NCI-H82 treated with DMSO at 0.1 percent for 48 hours (cell line): ENCODE measurements at regions not wholly inside any gene's neighbourhood (a gene's known extent, or its start where the extent isn't known, plus 50 kb on each side); places are given as distances from the start of the nearest gene placed in this dataset.

Source experiments
- DNase-seq: peaks from one replicate; lab custom pipeline; 2025; ENCODE audit not compliant: unreplicated experiment; lab: John Stamatoyannopoulos, UW

GRCh38 chr3:151935446-151935845, 62.0 kb downstream of the SUCNR1 start:
- DNase-seq = no peak

GRCh38 chr3:151940481-151940880, 67.0 kb downstream of the SUCNR1 start:
- DNase-seq = no peak

- no peak for DNase-seq
Measured at GRCh38 chr3:151943539-151943938, 70.1 kb downstream of the SUCNR1 start.

GRCh38 chr3:151944356-151944755, 70.9 kb downstream of the SUCNR1 start:
- no peak for DNase-seq

GRCh38 chr3:151946606-151947005, 73.2 kb downstream of the SUCNR1 start:
- DNase-seq = no peak

- no peak for DNase-seq
Measured at GRCh38 chr3:151949706-151950105, 76.3 kb downstream of the SUCNR1 start.

- DNase-seq = no peak
Measured at GRCh38 chr3:151955356-151955755, 81.9 kb downstream of the SUCNR1 start.

- no peak for DNase-seq
Measured at GRCh38 chr3:151960961-151961580, 87.6 kb downstream of the SUCNR1 start.

GRCh38 chr3:151962352-151962751, 88.9 kb downstream of the SUCNR1 start:
- DNase-seq = no peak

GRCh38 chr3:151962912-151963311, 89.5 kb downstream of the SUCNR1 start:
- no peak for DNase-seq

- DNase-seq = no peak
Measured at GRCh38 chr3:151964743-151965142, 91.3 kb downstream of the SUCNR1 start.

GRCh38 chr3:151969026-151969642, 95.7 kb downstream of the SUCNR1 start:
- DNase-seq = no peak

- no peak for DNase-seq
Measured at GRCh38 chr3:151971814-151972579, 98.6 kb downstream of the SUCNR1 start.

GRCh38 chr3:151974067-151974466, 100.6 kb downstream of the SUCNR1 start:
- DNase-seq = peak; percentile 98

GRCh38 chr3:151976211-151977050, 103.0 kb downstream of the SUCNR1 start:
- DNase-seq = no peak

- no peak for DNase-seq
Measured at GRCh38 chr3:151979906-151980305, 106.5 kb downstream of the SUCNR1 start.

GRCh38 chr3:151983538-151983937, 110.1 kb downstream of the SUCNR1 start:
- no peak for DNase-seq

GRCh38 chr3:151985787-151986430, 112.5 kb downstream of the SUCNR1 start:
- no peak for DNase-seq

GRCh38 chr3:151987893-151988292, 114.5 kb downstream of the SUCNR1 start:
- DNase-seq = no peak

- no peak for DNase-seq
Measured at GRCh38 chr3:151989621-151990020, 116.2 kb downstream of the SUCNR1 start.
